Pancreas (tissue), 10 donors: ENCODE measurements at regions not wholly inside any gene's neighbourhood (a gene's known extent, or its start where the extent isn't known, plus 50 kb on each side); places are given as distances from the start of the nearest gene placed in this dataset.

Experiments
- ATAC-seq, 4 donors: fragments of 200-7000 bp; cut with Tn5 transposase; one replicate each; pipeline versions ENCODE4 v1.8.0 to v1.9.1; 2020; ENCODE audit warnings: mild to moderate bottlenecking in 4 of 4, moderate library complexity in 4 of 4
- DNase-seq, 6 donors: peaks; one replicate each; pipeline ENCODE4 v3.0.0-alpha.2; 2020
- FAIRE-seq: peaks from 2 replicates; lab custom pipeline; 2012; peaks lifted over from hg19 to GRCh38; lab: Jason Lieb, UNC
- H3K27ac ChIP-seq, 4 donors: fragments of 200-600 bp; sonication (generic); 1 replicate in 3 of 4; 2 replicates in 1 of 4; pipeline versions ENCODE4 v1.5.0 to v1.8.0; 2020
- H3K27me3 ChIP-seq, 4 donors: fragments of 200-600 bp; one replicate each; pipeline ENCODE4 v1.8.0; 2021
- H3K36me3 ChIP-seq, 3 donors: fragments of 200-600 bp; sonication (generic) in 1 of 3; one replicate each; pipeline versions ENCODE4 v1.5.0 to v1.8.0; 2020 to 2021
- H3K4me1 ChIP-seq, 3 donors: fragments of 200-600 bp; one replicate each; pipeline ENCODE4 v1.8.0; 2021
- H3K4me3 ChIP-seq, 4 donors: fragments of 200-600 bp; sonication (generic) in 2 of 4; one replicate each; pipeline versions ENCODE4 v1.5.0 to v1.8.0; 2020 to 2021
- H3K9me3 ChIP-seq, 4 donors: fragments of 200-600 bp; one replicate each; pipeline ENCODE4 v1.8.0; 2021
- CTCF ChIP-seq, 4 donors: fragments of 200-600 bp; sonication (generic) in 3 of 4; IDR thresholded peaks; one replicate each; pipeline versions ENCODE4 v1.5.0 to v1.8.0; 2021; ENCODE audit warnings: antibody characterized with exemption in 4 of 4
- WGBS, 2 donors: extraction: QIAGEN DNeasy Blood & Tissue Kit; methylation state at CpG; one replicate each; pipeline ENCODE4 v1.1.7; 2013; 5-methylcytosine and 5-hydroxymethylcytosine counted together
- intact Hi-C, 3 donors: fragments of 100-400 bp; cut with DNase I; formaldehyde crosslinking; loops; one replicate each; pipeline versions ENCODE4 v1.11.1 to v1.14.2; 2022
- donor health status: healthy with polysubstance abuse.
- donor health status: DM: no; HTN: no; CAD: no; lungs with moderate emphysema.
- donor health status: DM: no; HTN: no; CAD: no.
- donor health status: control.
- donor health status: control.
- donor health status: Bipolar disorder and iron deficiency.
- donor health status: DM: yes; HTN: yes; CAD: no.
- donor health status: DM: no; HTN: no; CAD: no.
- donor health status: DM: no; HTN: no; CAD: no.
- donor health status: DM: yes; HTN: yes; CAD: no.

GRCh38 chr19:28285917-28286316 lies 927.0 kb downstream of the UQCRFS1 start:
- FAIRE-seq (no peak), ATAC-seq (no peak), DNase-seq (no peak)
- intact Hi-C loops = no loop called here
- WGBS, 2 donors = 80 to 85% methylated on average over 2 of the region's 2 CpGs
- H3K36me3 ChIP-seq = no peaks in the 10 kb centered on the region
- H3K27ac ChIP-seq = no peak overlapping the region
- H3K27me3 ChIP-seq = no peaks in the 10 kb centered on the region
- TF ChIP-seq CTCF (IDR thresholded peaks at IDR 0.05) = no peak
- no peak overlapping the region for H3K4me3 ChIP-seq
- no peaks in the 10 kb centered on the region for H3K9me3 ChIP-seq
- H3K4me1 ChIP-seq = peaks cover 8 to 23% (median 23%) of the 10 kb centered on the region in 3 donors

DNA sequence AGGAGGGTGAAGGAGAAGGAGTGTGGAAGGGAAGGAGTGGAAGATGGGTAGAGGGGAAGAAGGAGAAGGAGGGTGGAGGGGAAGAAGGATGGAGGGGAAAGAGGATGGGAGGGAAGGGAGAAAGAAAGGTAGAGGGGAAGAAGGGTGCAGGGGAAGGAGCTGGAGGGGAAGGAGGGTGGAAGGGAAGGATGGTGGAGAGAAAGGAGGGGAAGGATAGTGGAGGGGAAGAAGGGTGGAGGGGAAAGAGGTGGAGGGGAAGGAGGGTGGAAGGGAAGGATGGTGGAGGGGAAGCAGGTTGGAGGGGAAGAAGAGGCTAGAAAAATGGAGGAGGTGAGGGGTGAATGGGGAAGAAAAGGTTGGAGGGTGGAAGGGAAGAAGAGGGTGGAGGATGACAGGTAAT lies 927.9 kb downstream of the UQCRFS1 start:
- ATAC-seq = no peak
- Histone ChIP-seq H3K9me3 (no peaks in the 10 kb centered on the region), H3K36me3 (no peaks in the 10 kb centered on the region), H3K4me1 (peaks cover 8 to 23% (median 22%) of the 10 kb centered on the region in 3 donors), H3K27me3 (no peaks in the 10 kb centered on the region), H3K4me3 (no peak overlapping the region), H3K27ac (no peak overlapping the region)
- no peak for TF ChIP-seq CTCF (IDR thresholded peaks at IDR 0.05)
- no peak for FAIRE-seq
- intact Hi-C loops = no loop called here
- no peak for DNase-seq

GRCh38 chr19:28284389-28284788 lies 928.6 kb downstream of the UQCRFS1 start:
- no peak for DNase-seq
- no peak overlapping the region for H3K4me3 ChIP-seq
- intact Hi-C loops = no loop called here
- ATAC-seq = no peak
- TF ChIP-seq CTCF (IDR thresholded peaks at IDR 0.05) = no peak
- H3K27me3 ChIP-seq = no peaks in the 10 kb centered on the region
- peaks cover 8 to 17% (median 15%) of the 10 kb centered on the region in 3 donors for H3K4me1 ChIP-seq
- no peaks in the 10 kb centered on the region for H3K36me3 ChIP-seq
- FAIRE-seq = no peak
- no peaks in the 10 kb centered on the region for H3K9me3 ChIP-seq
- no peak overlapping the region for H3K27ac ChIP-seq

DNA sequence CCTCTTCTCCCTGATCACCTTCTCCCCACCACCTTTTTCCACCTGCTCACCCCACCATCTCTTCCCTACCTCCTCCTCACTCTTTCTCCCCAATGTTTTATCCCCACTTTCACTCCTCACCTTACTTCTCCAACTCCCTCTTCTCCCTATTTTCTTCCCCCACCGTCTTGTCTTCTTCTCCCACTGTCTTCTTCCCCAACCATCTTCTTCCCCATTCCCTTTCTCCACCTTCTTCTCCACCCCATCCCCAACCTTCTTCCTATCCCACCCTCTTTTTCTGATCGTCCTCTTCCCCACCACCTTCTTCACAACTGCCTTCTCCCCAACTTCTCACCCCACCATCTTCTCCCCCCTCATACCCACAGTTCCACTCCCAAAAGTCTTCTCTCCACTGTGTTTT lies 929.4 kb downstream of the UQCRFS1 start:
- H3K9me3 ChIP-seq = no peaks in the 10 kb centered on the region
- 80 to 82% methylated on average over 2 of the region's 2 CpGs for WGBS, 2 donors
- H3K27ac ChIP-seq = no peak overlapping the region
- no peaks in the 10 kb centered on the region for H3K36me3 ChIP-seq
- FAIRE-seq (no peak), ATAC-seq (no peak), DNase-seq (no peak)
- H3K4me3 ChIP-seq = no peak overlapping the region
- intact Hi-C loops = no loop called here
- no peak for TF ChIP-seq CTCF (IDR thresholded peaks at IDR 0.05)
- no peaks in the 10 kb centered on the region for H3K27me3 ChIP-seq
- peaks cover 7 to 9% (median 8%) of the 10 kb centered on the region in 3 donors for H3K4me1 ChIP-seq

GRCh38 chr19:28281676-28282075 lies 931.3 kb downstream of the UQCRFS1 start:
- H3K4me3 ChIP-seq = no peak overlapping the region
- intact Hi-C loops = no loop called here
- ATAC-seq = no peak
- no peak overlapping the region for H3K27ac ChIP-seq
- H3K27me3 ChIP-seq = no peaks in the 10 kb centered on the region
- H3K36me3 ChIP-seq = no peaks in the 10 kb centered on the region
- H3K9me3 ChIP-seq = no peaks in the 10 kb centered on the region
- no peak for DNase-seq
- H3K4me1 ChIP-seq = no peaks in the 10 kb centered on the region
- no peak for FAIRE-seq
- TF ChIP-seq CTCF (IDR thresholded peaks at IDR 0.05) = no peak
- 96 to 100% methylated on average over 1 of the region's 1 CpG for WGBS, 2 donors
